ENCODE measurements at regions not wholly inside any gene's neighbourhood (a gene's known extent, or its start where the extent isn't known, plus 50 kb on each side); places are given as distances from the start of the nearest gene placed in this dataset.
"Not testable (repeated sequence)": the region's sequence is repeated elsewhere in the genome, so short reads cannot be mapped to it uniquely, and the experiment has no call there.

DNA sequence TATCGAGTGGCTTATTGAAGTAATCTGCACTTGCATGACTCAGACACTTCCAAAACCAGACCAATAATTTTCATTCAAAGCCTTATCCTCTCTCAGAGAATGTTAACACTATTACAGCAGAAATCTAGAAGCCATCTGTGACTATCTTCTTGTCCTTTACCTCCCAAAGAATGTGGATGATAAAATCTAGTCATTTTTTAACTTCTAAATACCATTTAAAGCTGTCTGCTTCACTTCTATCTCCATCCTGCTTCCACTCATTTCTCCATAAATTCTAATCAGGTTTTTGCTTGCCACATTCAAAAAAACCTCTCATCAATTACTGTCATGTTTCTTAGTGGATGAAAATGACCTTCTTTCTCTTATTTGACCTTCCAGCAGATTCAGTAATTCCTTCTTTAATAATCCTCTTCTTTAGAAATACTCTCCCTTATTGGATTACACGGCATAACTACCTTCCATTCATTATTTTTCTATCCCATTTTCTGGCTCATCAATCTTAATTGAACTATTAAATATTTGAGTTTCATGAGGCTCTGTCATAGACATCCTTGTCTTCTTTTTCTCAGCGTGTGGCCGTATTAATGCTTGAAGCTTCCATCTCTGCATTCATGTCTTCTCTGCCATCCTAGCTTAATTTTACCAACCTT is 1999.4 kb downstream of the MRPL39 start:
- H3K4me1 ChIP-seq (ENCODE audit: control insufficient read depth, insufficient read depth, low read length) = no peaks in the 10 kb centered on the region
- H3K9me3 ChIP-seq (ENCODE audit: control insufficient read depth, insufficient read depth, low read depth, low read length) = no peaks in the 10 kb centered on the region

DNA sequence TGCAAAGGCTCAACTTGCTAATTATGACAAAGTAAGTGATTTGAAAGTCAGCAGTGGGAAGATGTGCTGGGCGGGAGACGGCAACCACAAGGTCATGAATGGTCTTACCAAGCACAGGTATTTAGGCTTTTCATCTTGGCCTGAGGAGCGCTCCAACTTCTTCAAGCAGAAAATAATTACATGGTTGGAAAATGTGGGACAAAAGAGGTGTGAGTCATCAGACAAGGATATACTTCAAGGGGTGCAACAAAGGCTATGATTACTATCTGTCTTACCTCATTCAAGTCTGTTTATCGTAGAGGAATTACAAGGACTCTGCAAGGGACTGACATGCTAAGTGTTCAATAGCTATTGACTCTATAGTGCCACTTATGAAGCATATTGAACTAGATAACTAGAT is 2005.7 kb downstream of the MRPL39 start:
- no peaks in the 10 kb centered on the region for H3K27me3 ChIP-seq (ENCODE audit: control insufficient read depth, insufficient read depth, low read length)
- no peaks in the 10 kb centered on the region for H3K36me3 ChIP-seq (ENCODE audit: control insufficient read depth, insufficient read depth, low read length)
- H3K4me1 ChIP-seq (ENCODE audit: control insufficient read depth, insufficient read depth, low read length) = no peaks in the 10 kb centered on the region
- no peak overlapping the region for H3K27ac ChIP-seq (ENCODE audit: low read depth, low read length)
- H3K9ac ChIP-seq (ENCODE audit: low read length) = no peak overlapping the region
- H3K9me3 ChIP-seq (ENCODE audit: control insufficient read depth, insufficient read depth, low read depth, low read length) = no peaks in the 10 kb centered on the region
- no peak overlapping the region for H3K4me3 ChIP-seq (ENCODE audit: low read depth, low read length)

More for the DNA sequence above, 1999.4 kb downstream of the MRPL39 start:
- H3K4me3 ChIP-seq (ENCODE audit: low read depth, low read length) = no peak overlapping the region
- no peaks in the 10 kb centered on the region for H3K36me3 ChIP-seq (ENCODE audit: control insufficient read depth, insufficient read depth, low read length)
- no peak overlapping the region for H3K9ac ChIP-seq (ENCODE audit: low read length)
- no peaks in the 10 kb centered on the region for H3K27me3 ChIP-seq (ENCODE audit: control insufficient read depth, insufficient read depth, low read length)
- no peak overlapping the region for H3K27ac ChIP-seq (ENCODE audit: low read depth, low read length)

DNA sequence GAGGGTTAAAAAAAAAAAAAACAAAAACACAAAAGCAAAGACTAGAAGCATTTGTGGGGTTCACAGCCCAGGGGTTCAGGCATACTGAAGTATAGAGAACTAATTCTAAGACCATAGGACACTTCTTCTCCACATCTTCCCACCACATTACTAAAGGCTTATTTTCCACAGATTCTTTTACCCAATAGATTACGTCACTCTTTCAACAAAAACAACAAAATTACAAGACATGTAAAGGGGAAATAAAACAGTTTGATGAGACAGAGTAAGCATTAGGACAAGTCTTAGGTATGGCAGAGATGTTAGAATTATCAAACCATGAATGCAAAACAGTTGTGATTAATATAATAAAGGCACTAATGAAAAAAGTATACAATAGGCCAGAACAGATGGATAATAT is 2013.7 kb downstream of the MRPL39 start:
- Histone ChIP-seq H3K27ac (ENCODE audit: low read depth, low read length) (no peak overlapping the region), H3K4me1 (ENCODE audit: control insufficient read depth, insufficient read depth, low read length) (no peaks in the 10 kb centered on the region), H3K9ac (ENCODE audit: low read length) (no peak overlapping the region), H3K9me3 (ENCODE audit: control insufficient read depth, insufficient read depth, low read depth, low read length) (no peaks in the 10 kb centered on the region), H3K27me3 (ENCODE audit: control insufficient read depth, insufficient read depth, low read length) (no peaks in the 10 kb centered on the region), H3K36me3 (ENCODE audit: control insufficient read depth, insufficient read depth, low read length) (no peaks in the 10 kb centered on the region), H3K4me3 (ENCODE audit: low read depth, low read length) (no peak overlapping the region)

DNA sequence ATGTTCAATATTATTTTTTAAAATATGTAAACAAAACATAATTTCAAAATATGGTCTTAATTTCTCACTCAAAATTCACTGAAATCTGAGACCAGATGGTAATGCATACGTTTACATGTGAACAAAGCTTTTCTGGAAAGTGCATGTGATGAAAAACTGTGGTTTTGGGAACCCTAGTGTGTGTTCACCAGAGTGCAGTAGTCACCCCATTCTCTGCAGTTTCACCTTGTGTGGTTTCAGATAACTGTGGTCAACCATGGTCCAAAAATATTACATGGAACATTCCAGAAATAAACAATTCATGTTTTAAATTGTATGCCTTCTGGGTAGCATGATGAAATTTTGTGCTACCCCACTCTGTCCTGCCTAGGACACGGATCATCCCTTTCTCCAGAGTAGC is 2021.9 kb downstream of the MRPL39 start:
- H3K4me3 ChIP-seq (ENCODE audit: low read depth, low read length) = no peak overlapping the region
- H3K9ac ChIP-seq (ENCODE audit: low read length) = no peak overlapping the region
- H3K27ac ChIP-seq (ENCODE audit: low read depth, low read length) = no peak overlapping the region
- no peaks in the 10 kb centered on the region for H3K36me3 ChIP-seq (ENCODE audit: control insufficient read depth, insufficient read depth, low read length)
- H3K27me3 ChIP-seq (ENCODE audit: control insufficient read depth, insufficient read depth, low read length) = no peaks in the 10 kb centered on the region
- H3K4me1 ChIP-seq (ENCODE audit: control insufficient read depth, insufficient read depth, low read length) = no peaks in the 10 kb centered on the region
- H3K9me3 ChIP-seq (ENCODE audit: control insufficient read depth, insufficient read depth, low read depth, low read length) = no peaks in the 10 kb centered on the region

DNA sequence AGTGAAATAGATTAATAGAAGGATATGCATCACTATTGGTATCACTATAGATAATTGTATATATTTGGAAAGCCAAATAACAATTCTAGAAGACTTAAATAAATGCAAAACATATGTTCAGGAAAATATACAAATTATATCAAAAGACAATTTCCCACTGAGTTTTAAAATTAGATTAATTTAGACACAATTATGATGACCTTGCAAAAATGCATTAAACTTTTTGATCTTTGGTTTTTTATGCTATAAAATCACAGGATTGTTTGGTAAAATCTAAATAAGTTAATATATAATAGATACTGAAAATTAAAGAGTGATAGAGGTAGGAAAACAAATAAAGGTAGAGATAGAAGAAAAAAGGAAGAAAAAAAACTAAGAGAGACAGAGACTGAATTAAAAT is 2027.7 kb downstream of the MRPL39 start:
- Histone ChIP-seq H3K27me3 (ENCODE audit: control insufficient read depth, insufficient read depth, low read length) (no peaks in the 10 kb centered on the region), H3K4me3 (ENCODE audit: low read depth, low read length) (no peak overlapping the region), H3K27ac (ENCODE audit: low read depth, low read length) (no peak overlapping the region), H3K4me1 (ENCODE audit: control insufficient read depth, insufficient read depth, low read length) (no peaks in the 10 kb centered on the region), H3K9me3 (ENCODE audit: control insufficient read depth, insufficient read depth, low read depth, low read length) (no peaks in the 10 kb centered on the region), H3K36me3 (ENCODE audit: control insufficient read depth, insufficient read depth, low read length) (no peaks in the 10 kb centered on the region), H3K9ac (ENCODE audit: low read length) (no peak overlapping the region)

DNA sequence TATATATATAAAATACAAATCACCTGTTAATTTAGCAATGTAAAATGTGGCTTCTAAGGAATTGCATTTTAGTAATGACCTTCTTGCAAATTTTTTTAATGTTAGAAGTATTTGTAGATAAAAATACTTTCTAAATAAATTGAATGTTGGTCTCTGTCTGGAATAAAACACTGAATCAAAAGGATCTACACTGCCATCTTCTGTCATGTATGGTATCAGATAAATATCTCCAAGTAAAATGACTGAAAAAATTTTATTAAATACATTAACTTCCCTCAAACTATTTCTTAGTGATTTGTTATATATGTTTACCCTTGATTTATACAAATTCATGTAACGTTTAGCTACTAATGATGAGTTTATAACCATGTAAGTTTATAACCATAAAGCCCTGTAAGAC is 2029.3 kb downstream of the MRPL39 start:
- H3K9me3 ChIP-seq (ENCODE audit: control insufficient read depth, insufficient read depth, low read depth, low read length) = no peaks in the 10 kb centered on the region
- H3K4me1 ChIP-seq (ENCODE audit: control insufficient read depth, insufficient read depth, low read length) = no peaks in the 10 kb centered on the region
- no peak overlapping the region for H3K27ac ChIP-seq (ENCODE audit: low read depth, low read length)
- H3K36me3 ChIP-seq (ENCODE audit: control insufficient read depth, insufficient read depth, low read length) = no peaks in the 10 kb centered on the region
- H3K27me3 ChIP-seq (ENCODE audit: control insufficient read depth, insufficient read depth, low read length) = no peaks in the 10 kb centered on the region
- no peak overlapping the region for H3K9ac ChIP-seq (ENCODE audit: low read length)
- H3K4me3 ChIP-seq (ENCODE audit: low read depth, low read length) = no peak overlapping the region

DNA sequence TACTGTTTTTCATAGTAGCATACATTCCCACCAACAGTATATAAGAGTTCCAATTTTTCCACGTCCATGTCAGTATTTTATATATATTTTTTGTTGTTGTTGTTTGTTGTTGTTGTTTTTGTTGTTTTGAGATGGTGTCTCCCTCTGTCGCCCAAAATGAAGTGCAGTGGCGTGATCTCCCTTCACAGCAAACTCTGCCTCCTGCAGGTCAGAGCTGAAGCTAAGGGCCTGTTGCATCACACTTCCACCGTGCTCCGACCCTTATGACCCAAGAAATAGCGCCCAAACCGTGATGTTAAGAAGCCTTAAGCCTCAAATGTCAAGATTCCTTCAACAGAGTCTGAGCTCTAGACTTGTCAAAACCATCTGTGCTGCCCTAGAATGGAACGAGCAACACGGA is 2032.3 kb downstream of the MRPL39 start:
- no peaks in the 10 kb centered on the region for H3K9me3 ChIP-seq (ENCODE audit: control insufficient read depth, insufficient read depth, low read depth, low read length)
- no peaks in the 10 kb centered on the region for H3K27me3 ChIP-seq (ENCODE audit: control insufficient read depth, insufficient read depth, low read length)
- peaks cover 4% of the 10 kb centered on the region; the same call in 1 of the 2 replicates for H3K4me1 ChIP-seq (ENCODE audit: control insufficient read depth, insufficient read depth, low read length)
- H3K27ac ChIP-seq (ENCODE audit: low read depth, low read length) = no peak overlapping the region
- H3K9ac ChIP-seq (ENCODE audit: low read length) = no peak overlapping the region
- H3K36me3 ChIP-seq (ENCODE audit: control insufficient read depth, insufficient read depth, low read length) = no peaks in the 10 kb centered on the region
- no peak overlapping the region for H3K4me3 ChIP-seq (ENCODE audit: low read depth, low read length)

DNA sequence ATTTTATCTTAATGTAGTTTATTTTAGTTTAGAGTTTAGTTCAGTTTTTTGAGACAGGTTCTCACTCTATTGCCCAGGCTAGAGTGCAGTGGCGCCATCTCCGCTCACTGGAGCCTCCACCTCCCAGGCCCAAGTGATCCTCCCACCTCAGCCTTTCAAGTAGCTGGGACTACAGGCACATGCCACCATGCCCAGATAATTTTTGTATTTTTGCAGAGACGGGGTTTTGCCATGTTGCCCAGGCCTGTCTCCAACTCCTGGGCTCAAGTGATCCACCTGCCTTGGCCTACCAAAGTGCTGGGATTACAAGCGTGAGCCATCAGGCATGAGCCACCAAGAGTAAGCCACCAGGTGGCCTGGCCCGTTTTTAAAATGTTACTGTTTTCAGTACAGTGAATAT is 2058.4 kb downstream of the MRPL39 start:
- not testable (repeated sequence) for H3K36me3 ChIP-seq (ENCODE audit: control insufficient read depth, insufficient read depth, low read length); H3K27ac ChIP-seq (ENCODE audit: low read depth, low read length); H3K9me3 ChIP-seq (ENCODE audit: control insufficient read depth, insufficient read depth, low read depth, low read length); H3K4me1 ChIP-seq (ENCODE audit: control insufficient read depth, insufficient read depth, low read length); H3K4me3 ChIP-seq (ENCODE audit: low read depth, low read length); H3K27me3 ChIP-seq (ENCODE audit: control insufficient read depth, insufficient read depth, low read length); H3K9ac ChIP-seq (ENCODE audit: low read length)

DNA sequence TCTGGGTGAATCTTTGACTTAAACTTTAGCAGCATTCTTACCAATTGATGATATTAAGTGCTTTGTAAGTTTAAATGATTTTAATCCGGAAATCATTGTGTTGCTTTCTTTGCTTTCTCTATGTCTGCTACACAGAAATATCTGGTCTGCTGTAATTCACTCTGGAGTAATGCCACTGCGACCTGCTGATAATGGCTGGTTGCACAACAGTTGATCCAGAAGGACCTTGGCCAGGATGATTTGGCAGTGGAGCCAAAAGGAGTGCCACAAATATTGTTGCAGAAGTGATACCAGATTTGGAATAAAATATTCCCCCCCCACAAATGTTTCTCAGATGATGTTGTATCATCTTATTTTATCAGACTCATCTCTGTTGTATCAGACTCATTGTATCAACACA is 2063.9 kb downstream of the MRPL39 start:
- H3K4me3 ChIP-seq (ENCODE audit: low read depth, low read length) = no peak overlapping the region
- H3K9ac ChIP-seq (ENCODE audit: low read length) = no peak overlapping the region
- H3K27ac ChIP-seq (ENCODE audit: low read depth, low read length) = no peak overlapping the region
- no peaks in the 10 kb centered on the region for H3K36me3 ChIP-seq (ENCODE audit: control insufficient read depth, insufficient read depth, low read length)
- no peaks in the 10 kb centered on the region for H3K4me1 ChIP-seq (ENCODE audit: control insufficient read depth, insufficient read depth, low read length)
- H3K27me3 ChIP-seq (ENCODE audit: control insufficient read depth, insufficient read depth, low read length) = no peaks in the 10 kb centered on the region
- no peaks in the 10 kb centered on the region for H3K9me3 ChIP-seq (ENCODE audit: control insufficient read depth, insufficient read depth, low read depth, low read length)

DNA sequence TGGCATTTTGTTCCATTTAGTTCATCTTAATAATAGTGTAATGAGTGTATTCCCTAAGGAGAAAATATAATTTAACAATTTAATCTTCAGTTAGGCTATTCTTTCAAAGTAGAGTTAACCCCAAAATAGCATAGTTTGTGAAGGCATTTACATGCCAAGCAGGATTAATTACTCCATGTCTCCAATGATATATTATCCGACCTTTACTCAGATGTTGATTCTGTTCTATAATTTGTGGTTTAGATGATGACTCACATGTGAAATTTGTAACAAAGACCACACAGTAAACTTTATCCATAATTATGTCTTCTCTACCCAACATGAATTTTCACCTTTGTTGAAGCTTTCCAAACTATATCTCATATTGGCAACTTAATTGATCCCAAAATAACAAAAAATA is 2065.2 kb downstream of the MRPL39 start:
- Histone ChIP-seq H3K9me3 (ENCODE audit: control insufficient read depth, insufficient read depth, low read depth, low read length) (no peaks in the 10 kb centered on the region), H3K4me1 (ENCODE audit: control insufficient read depth, insufficient read depth, low read length) (no peaks in the 10 kb centered on the region), H3K9ac (ENCODE audit: low read length) (no peak overlapping the region), H3K27ac (ENCODE audit: low read depth, low read length) (no peak overlapping the region), H3K36me3 (ENCODE audit: control insufficient read depth, insufficient read depth, low read length) (no peaks in the 10 kb centered on the region), H3K4me3 (ENCODE audit: low read depth, low read length) (no peak overlapping the region), H3K27me3 (ENCODE audit: control insufficient read depth, insufficient read depth, low read length) (no peaks in the 10 kb centered on the region)

DNA sequence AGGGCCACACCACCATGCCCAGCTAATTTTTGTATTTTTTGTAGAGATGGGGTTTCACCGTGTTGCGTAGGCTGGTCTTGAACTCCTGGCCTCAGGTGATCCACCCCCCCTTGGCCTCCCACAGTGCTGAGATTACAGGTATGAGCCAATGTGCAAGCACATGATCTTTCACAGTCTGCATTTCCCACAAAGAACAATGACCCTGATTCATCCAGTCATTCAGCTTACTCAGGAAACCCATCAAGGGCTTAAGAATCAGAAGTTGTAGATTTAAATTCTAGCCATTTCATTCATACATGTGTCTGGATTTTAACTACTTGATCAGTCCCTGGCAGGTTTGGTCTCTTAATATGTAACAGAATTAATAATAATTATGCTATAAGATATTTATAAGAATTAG is 2065.7 kb downstream of the MRPL39 start:
- Histone ChIP-seq H3K4me1 (ENCODE audit: control insufficient read depth, insufficient read depth, low read length) (no peaks in the 10 kb centered on the region), H3K36me3 (ENCODE audit: control insufficient read depth, insufficient read depth, low read length) (no peaks in the 10 kb centered on the region), H3K4me3 (ENCODE audit: low read depth, low read length) (no peak overlapping the region), H3K9me3 (ENCODE audit: control insufficient read depth, insufficient read depth, low read depth, low read length) (no peaks in the 10 kb centered on the region), H3K27me3 (ENCODE audit: control insufficient read depth, insufficient read depth, low read length) (no peaks in the 10 kb centered on the region), H3K9ac (ENCODE audit: low read length) (no peak overlapping the region), H3K27ac (ENCODE audit: low read depth, low read length) (no peak overlapping the region)

DNA sequence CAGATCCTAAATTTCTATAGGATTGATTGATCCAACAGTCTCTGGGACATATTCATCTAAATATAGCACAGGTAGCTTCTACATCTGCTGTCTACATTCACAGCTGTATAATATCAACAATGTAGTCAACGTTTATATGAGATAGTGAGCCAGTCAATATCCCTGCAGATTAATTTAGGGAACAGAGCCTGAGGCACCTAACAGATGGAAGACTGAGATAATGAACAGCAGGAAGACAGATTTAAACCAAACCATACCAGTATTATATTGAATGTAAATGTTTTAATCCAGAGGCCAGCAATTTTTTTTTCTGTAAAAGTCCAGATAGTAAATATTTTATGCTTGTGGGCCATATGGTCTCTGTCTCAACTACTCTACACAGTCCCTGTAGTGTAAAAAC is 2072.4 kb downstream of the MRPL39 start:
- no peaks in the 10 kb centered on the region for H3K9me3 ChIP-seq (ENCODE audit: control insufficient read depth, insufficient read depth, low read depth, low read length)
- H3K9ac ChIP-seq (ENCODE audit: low read length) = no peak overlapping the region
- no peaks in the 10 kb centered on the region for H3K27me3 ChIP-seq (ENCODE audit: control insufficient read depth, insufficient read depth, low read length)
- H3K4me3 ChIP-seq (ENCODE audit: low read depth, low read length) = no peak overlapping the region
- no peaks in the 10 kb centered on the region for H3K36me3 ChIP-seq (ENCODE audit: control insufficient read depth, insufficient read depth, low read length)
- no peak overlapping the region for H3K27ac ChIP-seq (ENCODE audit: low read depth, low read length)
- no peaks in the 10 kb centered on the region for H3K4me1 ChIP-seq (ENCODE audit: control insufficient read depth, insufficient read depth, low read length)

Measured in HUES6 (cell line).